ENCODE measurements at regions not wholly inside any gene's neighbourhood (a gene's known extent, or its start where the extent isn't known, plus 50 kb on each side); places are given as distances from the start of the nearest gene placed in this dataset.
"Not testable (repeated sequence)": the region's sequence is repeated elsewhere in the genome, so short reads cannot be mapped to it uniquely, and the experiment has no call there.

GRCh38 chr1:229846351-229846750 lies 220.3 kb downstream of the URB2 start:
- no peak overlapping the region for H3K4me3 ChIP-seq (ENCODE audit: low read length)
- DNase-seq (ENCODE audit: low read depth, low spot score) = no peak

DNA sequence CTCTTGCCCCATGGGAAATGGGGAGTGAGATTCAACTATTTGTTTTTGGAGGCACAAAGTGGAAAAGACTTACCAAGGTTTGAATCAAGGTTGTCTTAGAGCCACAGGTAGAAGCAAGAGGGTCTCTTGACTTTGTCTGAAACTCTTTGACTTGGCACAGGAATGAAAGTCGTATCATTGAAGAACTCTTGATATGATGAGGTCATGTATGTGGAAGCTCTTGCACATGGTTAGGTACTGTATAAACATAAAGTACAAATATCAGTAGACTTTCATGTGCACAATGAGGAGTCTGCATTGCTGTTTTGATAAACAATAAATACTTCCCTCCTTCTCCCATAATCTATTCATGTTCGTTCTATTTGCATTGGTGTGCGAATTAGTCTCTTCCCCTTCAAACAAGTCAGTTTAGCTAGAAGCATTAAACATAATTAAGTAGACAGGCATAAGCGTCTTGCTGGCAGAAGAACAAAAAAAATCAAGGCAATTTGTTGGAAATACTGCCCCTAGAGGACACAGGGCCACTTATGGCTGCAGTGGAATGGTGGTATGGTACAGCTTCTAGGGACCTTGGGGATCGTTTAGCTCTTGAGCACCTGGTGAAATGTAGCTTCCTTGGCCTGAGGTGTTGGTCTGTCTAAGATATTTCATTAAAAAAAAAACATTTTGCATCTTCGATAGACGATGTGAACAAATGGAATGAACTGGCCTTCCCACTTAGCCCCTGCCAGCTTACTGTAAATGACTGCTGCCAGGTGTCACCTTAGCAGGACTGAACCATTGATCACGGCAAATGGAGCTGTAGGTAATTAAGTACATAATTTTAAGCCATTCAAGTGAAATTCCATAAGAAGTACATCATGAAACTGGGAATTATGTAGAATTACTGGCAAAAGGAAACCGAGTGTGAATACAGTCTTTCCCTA lies 218.0 kb upstream of the GALNT2 start:
- peak; percentile 63 for DNase-seq (ENCODE audit: low read depth, low spot score)
- no peak overlapping the region for H3K4me3 ChIP-seq (ENCODE audit: low read length)

- DNase-seq (ENCODE audit: low read depth, low spot score) = no peak
- no peak overlapping the region for H3K4me3 ChIP-seq (ENCODE audit: low read length)
Measured at GRCh38 chr1:229851511-229851910, 215.5 kb upstream of the GALNT2 start.

- no peak for DNase-seq (ENCODE audit: low read depth, low spot score)
Measured at GRCh38 chr1:229853751-229854150, 213.3 kb upstream of the GALNT2 start.

GRCh38 chr1:229854620-229855019 lies 212.4 kb upstream of the GALNT2 start:
- no peak overlapping the region for H3K4me3 ChIP-seq (ENCODE audit: low read length)
- no peak for DNase-seq (ENCODE audit: low read depth, low spot score)

More at GRCh38 chr1:229853751-229854150, 213.3 kb upstream of the GALNT2 start:
- H3K4me3 ChIP-seq (ENCODE audit: low read length) = no peak overlapping the region

DNA sequence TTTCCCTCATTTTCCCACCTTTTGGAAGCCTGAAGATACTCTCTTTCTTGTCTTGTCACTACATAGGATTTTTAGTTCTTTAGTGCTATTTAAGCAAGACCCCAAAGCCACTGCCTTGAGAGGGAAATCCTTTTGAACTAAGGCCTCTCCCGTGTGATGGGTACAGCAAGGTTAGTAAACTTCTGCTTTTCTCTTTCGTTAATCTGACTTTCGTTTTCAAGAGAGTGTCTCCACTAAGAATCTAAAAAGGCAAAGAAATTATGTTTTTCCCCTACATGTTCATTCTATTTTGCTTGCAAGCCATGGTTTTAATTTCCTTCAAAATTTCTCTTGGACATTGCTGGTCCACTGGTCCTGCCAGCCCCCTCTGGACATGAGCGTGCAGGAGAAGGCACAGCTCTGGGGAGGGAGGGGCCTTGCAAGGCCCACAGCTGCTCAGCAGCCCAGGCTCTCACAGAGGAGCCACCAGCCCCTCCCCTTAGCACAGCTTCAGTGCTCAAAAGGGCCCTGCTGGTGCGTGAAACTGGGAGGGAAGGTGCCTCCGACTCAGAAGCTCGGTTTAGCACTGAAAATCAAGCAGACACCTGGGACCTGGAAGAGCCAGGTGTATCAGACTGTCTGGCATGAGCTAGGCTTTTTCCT lies 210.9 kb upstream of the GALNT2 start:
- H3K4me3 ChIP-seq (ENCODE audit: low read length) = no peak overlapping the region

GRCh38 chr1:229857585-229857984 lies 209.5 kb upstream of the GALNT2 start:
- H3K4me3 ChIP-seq (ENCODE audit: low read length) = no peak overlapping the region
- no peak for DNase-seq (ENCODE audit: low read depth, low spot score)

More for the DNA sequence above, 210.9 kb upstream of the GALNT2 start:
- no peak for DNase-seq (ENCODE audit: low read depth, low spot score)

GRCh38 chr1:229859026-229859425 lies 208.0 kb upstream of the GALNT2 start:
- no peak for DNase-seq (ENCODE audit: low read depth, low spot score)
- no peak overlapping the region for H3K4me3 ChIP-seq (ENCODE audit: low read length)

GRCh38 chr1:229860926-229861325 lies 206.1 kb upstream of the GALNT2 start:
- no peak overlapping the region for H3K4me3 ChIP-seq (ENCODE audit: low read length)

GRCh38 chr1:229862017-229862774 lies 204.8 kb upstream of the GALNT2 start:
- no peak overlapping the region for H3K4me3 ChIP-seq (ENCODE audit: low read length)
- no peak for DNase-seq (ENCODE audit: low read depth, low spot score)

More at GRCh38 chr1:229860926-229861325, 206.1 kb upstream of the GALNT2 start:
- DNase-seq (ENCODE audit: low read depth, low spot score) = no peak

GRCh38 chr1:229863651-229864545 lies 203.1 kb upstream of the GALNT2 start:
- H3K4me3 ChIP-seq (ENCODE audit: low read length) = no peak overlapping the region
- DNase-seq (ENCODE audit: low read depth, low spot score) = no peak

DNA sequence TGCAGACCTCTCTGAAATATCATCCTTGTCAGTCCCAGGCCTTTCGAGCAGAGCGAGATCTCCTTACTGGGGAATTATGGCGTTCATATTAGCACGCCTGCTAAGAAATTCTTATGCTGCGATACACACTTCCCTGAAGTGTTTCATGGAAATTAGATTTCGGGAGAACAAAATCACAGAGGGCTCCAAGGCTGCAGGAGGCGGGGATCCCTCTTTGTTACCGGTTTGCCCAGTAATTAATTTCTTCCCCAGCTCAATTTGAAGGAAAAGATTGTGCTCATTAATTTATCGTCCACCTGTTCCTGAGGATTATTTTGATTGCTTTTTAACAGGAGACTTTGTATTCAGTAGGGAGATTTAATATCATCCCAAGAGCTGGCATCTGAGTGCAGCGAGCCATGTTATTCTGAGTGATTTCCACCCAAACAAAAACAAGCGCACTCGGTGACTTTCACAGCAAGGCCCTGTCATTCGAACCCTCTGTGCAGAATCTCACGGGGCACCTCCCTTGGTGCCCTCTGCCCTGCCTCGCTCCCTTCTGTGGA lies 202.3 kb upstream of the GALNT2 start:
- DNase-seq (ENCODE audit: low read depth, low spot score) = no peak
- no peak overlapping the region for H3K4me3 ChIP-seq (ENCODE audit: low read length)

GRCh38 chr1:229865321-229865720 lies 201.7 kb upstream of the GALNT2 start:
- not testable (repeated sequence) for H3K4me3 ChIP-seq (ENCODE audit: low read length); DNase-seq (ENCODE audit: low read depth, low spot score)

GRCh38 chr1:229867726-229868125 lies 199.3 kb upstream of the GALNT2 start:
- no peak overlapping the region for H3K4me3 ChIP-seq (ENCODE audit: low read length)
- no peak for DNase-seq (ENCODE audit: low read depth, low spot score)

DNA sequence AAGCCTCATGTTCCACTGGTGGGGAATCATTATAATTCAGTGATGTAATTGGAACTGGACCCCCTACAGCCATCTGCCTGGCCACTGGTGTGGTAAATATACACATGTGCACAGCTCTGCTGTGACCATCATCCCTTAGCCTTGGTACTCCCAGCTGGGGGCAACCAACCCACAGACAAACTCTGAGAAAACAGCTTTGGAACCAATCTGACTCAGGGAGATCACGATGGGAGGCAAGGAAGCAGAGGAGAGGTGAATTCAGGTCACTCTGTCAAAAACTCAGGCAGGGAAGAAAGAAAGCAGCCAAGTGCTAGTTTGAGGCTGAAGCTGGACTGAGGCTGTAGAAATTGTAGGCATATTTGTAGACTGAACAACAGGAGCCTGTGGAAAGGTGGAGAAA lies 197.8 kb upstream of the GALNT2 start:
- H3K4me3 ChIP-seq (ENCODE audit: low read length) = no peak overlapping the region
- no peak for DNase-seq (ENCODE audit: low read depth, low spot score)

DNA sequence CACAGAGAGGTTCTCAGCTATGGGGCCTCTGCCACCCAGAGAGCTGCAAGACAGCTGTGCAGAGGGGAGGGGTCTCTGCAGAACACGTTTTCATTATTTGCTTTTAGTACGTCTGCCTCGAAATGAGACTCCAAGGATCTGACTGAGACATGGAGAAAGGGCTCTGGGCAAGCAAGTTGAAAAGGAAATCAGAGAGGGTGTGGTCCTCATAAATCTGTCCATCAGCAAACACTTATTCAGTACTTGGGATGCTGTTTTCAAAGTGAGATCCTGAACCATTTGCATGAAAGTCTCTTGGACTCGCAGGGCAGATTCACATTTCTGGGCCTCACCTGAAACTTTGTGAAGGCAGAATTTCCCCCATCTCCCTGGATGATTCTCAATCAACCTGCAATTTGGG lies 197.4 kb upstream of the GALNT2 start:
- DNase-seq (ENCODE audit: low read depth, low spot score) = no peak
- H3K4me3 ChIP-seq (ENCODE audit: low read length) = no peak overlapping the region

GRCh38 chr1:229870381-229870780 lies 196.7 kb upstream of the GALNT2 start:
- no peak overlapping the region for H3K4me3 ChIP-seq (ENCODE audit: low read length)
- no peak for DNase-seq (ENCODE audit: low read depth, low spot score)

- H3K4me3 ChIP-seq (ENCODE audit: low read length) = no peak overlapping the region
- no peak for DNase-seq (ENCODE audit: low read depth, low spot score)
Measured at GRCh38 chr1:229871078-229871676, 195.9 kb upstream of the GALNT2 start.

Data from Jurkat, Clone E6-1 (cell line).